ENCODE measurements at regions not wholly inside any gene's neighbourhood (a gene's known extent, or its start where the extent isn't known, plus 50 kb on each side); places are given as distances from the start of the nearest gene placed in this dataset.

DNA sequence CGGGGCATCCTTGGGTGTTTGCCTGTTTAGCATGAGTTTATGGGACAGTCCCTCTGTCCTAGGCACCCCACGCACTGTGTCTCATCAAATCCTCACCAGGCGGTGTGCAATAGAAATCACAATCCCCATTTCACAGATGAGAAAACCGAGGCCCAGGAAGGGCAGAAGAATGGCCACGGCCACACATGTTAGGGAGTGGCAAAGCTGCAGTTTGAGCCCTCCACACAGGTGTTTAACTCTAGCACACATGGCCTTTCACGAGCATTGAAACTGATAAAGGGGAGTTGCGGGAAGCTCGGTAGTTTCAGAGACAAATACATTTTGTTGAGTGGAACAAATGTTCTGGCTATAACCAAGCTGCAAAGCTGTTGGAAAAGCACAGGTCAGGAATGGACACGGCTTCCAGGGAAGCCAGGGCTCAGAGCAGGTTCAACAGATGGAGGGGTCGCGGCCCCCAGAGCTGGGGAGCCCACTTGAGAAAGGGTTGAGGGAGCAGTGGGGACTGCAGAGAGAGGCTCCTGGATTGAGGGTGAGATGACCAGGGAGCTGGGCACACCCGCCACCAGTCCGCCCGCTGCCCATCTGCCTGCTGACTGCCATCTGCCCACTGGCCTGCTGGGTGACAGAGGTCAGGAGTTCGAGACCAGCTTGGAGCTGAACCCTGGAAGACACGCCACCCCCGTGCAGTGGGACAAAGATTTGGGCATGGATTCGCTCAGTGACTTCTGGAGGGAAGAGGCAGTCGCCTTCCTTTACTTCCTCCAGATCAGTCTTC is 154.7 kb downstream of the URI1 start:
- Histone ChIP-seq H4K20me1 (replicated peaks; ENCODE audit: control insufficient read depth, insufficient read depth, low read length) (no peaks in the 10 kb centered on the region; the same call in 1 of the 2 replicates), H3K4me2 (ENCODE audit: insufficient read depth, low read length) (no peak overlapping the region), H3K4me1 (replicated peaks in 1 of 2; ENCODE audit: control insufficient read depth in 2 of 2, insufficient read depth in 2 of 2, low read length in 2 of 2) (peaks cover 0 to 3% of the 10 kb centered on the region in 2 experiments; a peak in 1 of 5 replicates), H3K27ac (ENCODE audit: extremely low read depth, low read depth, low read length) (no peak overlapping the region), H3K4me3 (no peak overlapping the region), H3K79me2 (ENCODE audit: control insufficient read depth, insufficient read depth, low read length) (no peaks in the 10 kb centered on the region), H3K9ac (ENCODE audit: insufficient read depth in 1 of 2, low read depth in 2 of 2, low read length in 2 of 2) (no peak overlapping the region), H3K9me1 (ENCODE audit: control insufficient read depth, insufficient read depth, low read length) (no peaks in the 10 kb centered on the region), H3K27me3 (ENCODE audit: control insufficient read depth in 2 of 2, insufficient read depth in 2 of 2, low read length in 2 of 2) (peaks cover 9 to 20% of the 10 kb centered on the region in 2 experiments; a peak in 4 of 5 replicates), H3K36me3 (ENCODE audit: control insufficient read depth, insufficient read depth, low read length) (no peaks in the 10 kb centered on the region), H2AFZ (ENCODE audit: low read depth, low read length) (no peak overlapping the region), H3K9me3 (replicated peaks; ENCODE audit: control insufficient read depth, insufficient read depth, low read depth, low read length) (no peaks in the 10 kb centered on the region)
- 0% methylated on average over 19 of the region's 19 CpGs for WGBS (ENCODE audit: insufficient coverage, low coverage, missing lambda C conversion rate)
- no peak for DNase-seq (ENCODE audit: extremely low read depth in 1 of 4, low spot score in 3 of 4)
- FAIRE-seq, result no peak
- ChIA-PET POLR2A (no interaction called here), CTCF (ENCODE audit: low intra/inter-chr PET ratio) (no interaction called here)
- in situ Hi-C loops (cut with MboI), result no loop called here
- intact Hi-C loops (cut with micrococcal nuclease), result no loop called here
- no peak for ATAC-seq
- BruUV-seq (replicated peaks), result no TSS peak
- TF ChIP-seq POLR2H (tag; IDR thresholded peaks at IDR 0.05; ENCODE audit: low read depth) (no peak), BRD9 (IDR thresholded peaks at IDR 0.05; ENCODE audit: low read depth, partially characterized antibody) (no peak), POLR2B (IDR thresholded peaks at IDR 0.05; ENCODE audit: low read depth, partially characterized antibody) (no peak), DMBX1 (CRISPR knock-in tag; IDR thresholded peaks at IDR 0.05; ENCODE audit: borderline replicate concordance) (no peak), RAD21 (CRISPR knock-in tag; conservative IDR thresholded peaks at IDR 0.05 in 1 of 2, IDR thresholded peaks at IDR 0.05 in 1 of 2) (no peak), CREM (IDR thresholded peaks at IDR 0.05; ENCODE audit: low read depth) (no peak), ZNF197 (CRISPR knock-in tag; IDR thresholded peaks at IDR 0.05; ENCODE audit: low read depth) (no peak), RBM15 (IDR thresholded peaks at IDR 0.05; ENCODE audit: insufficient read depth, low read length) (no peak), CXXC5 (CRISPR knock-in tag; IDR thresholded peaks at IDR 0.05) (no peak), POU5F1 (IDR thresholded peaks at IDR 0.05; ENCODE audit: borderline replicate concordance, low read depth, low read length, partially characterized antibody) (no peak)
- TF ChIP-seq, protein P1, sequence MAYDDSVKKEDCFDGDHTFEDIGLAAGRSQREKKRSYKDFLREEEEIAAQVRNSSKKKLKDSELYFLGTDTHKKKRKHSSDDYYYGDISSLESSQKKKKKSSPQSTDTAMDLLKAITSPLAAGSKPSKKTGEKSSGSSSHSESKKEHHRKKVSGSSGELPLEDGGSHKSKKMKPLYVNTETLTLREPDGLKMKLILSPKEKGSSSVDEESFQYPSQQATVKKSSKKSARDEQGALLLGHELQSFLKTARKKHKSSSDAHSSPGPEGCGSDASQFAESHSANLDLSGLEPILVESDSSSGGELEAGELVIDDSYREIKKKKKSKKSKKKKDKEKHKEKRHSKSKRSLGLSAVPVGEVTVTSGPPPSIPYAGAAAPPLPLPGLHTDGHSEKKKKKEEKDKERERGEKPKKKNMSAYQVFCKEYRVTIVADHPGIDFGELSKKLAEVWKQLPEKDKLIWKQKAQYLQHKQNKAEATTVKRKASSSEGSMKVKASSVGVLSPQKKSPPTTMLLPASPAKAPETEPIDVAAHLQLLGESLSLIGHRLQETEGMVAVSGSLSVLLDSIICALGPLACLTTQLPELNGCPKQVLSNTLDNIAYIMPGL (CRISPR knock-in tag; IDR thresholded peaks at IDR 0.05), result no peak
- TF ChIP-seq, protein P2, sequence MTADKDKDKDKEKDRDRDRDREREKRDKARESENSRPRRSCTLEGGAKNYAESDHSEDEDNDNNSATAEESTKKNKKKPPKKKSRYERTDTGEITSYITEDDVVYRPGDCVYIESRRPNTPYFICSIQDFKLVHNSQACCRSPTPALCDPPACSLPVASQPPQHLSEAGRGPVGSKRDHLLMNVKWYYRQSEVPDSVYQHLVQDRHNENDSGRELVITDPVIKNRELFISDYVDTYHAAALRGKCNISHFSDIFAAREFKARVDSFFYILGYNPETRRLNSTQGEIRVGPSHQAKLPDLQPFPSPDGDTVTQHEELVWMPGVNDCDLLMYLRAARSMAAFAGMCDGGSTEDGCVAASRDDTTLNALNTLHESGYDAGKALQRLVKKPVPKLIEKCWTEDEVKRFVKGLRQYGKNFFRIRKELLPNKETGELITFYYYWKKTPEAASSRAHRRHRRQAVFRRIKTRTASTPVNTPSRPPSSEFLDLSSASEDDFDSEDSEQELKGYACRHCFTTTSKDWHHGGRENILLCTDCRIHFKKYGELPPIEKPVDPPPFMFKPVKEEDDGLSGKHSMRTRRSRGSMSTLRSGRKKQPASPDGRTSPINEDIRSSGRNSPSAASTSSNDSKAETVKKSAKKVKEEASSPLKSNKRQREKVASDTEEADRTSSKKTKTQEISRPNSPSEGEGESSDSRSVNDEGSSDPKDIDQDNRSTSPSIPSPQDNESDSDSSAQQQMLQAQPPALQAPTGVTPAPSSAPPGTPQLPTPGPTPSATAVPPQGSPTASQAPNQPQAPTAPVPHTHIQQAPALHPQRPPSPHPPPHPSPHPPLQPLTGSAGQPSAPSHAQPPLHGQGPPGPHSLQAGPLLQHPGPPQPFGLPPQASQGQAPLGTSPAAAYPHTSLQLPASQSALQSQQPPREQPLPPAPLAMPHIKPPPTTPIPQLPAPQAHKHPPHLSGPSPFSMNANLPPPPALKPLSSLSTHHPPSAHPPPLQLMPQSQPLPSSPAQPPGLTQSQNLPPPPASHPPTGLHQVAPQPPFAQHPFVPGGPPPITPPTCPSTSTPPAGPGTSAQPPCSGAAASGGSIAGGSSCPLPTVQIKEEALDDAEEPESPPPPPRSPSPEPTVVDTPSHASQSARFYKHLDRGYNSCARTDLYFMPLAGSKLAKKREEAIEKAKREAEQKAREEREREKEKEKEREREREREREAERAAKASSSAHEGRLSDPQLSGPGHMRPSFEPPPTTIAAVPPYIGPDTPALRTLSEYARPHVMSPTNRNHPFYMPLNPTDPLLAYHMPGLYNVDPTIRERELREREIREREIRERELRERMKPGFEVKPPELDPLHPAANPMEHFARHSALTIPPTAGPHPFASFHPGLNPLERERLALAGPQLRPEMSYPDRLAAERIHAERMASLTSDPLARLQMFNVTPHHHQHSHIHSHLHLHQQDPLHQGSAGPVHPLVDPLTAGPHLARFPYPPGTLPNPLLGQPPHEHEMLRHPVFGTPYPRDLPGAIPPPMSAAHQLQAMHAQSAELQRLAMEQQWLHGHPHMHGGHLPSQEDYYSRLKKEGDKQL (CRISPR knock-in tag; IDR thresholded peaks at IDR 0.05; ENCODE audit: borderline replicate concordance), result no peak
- TF ChIP-seq, protein P3, sequence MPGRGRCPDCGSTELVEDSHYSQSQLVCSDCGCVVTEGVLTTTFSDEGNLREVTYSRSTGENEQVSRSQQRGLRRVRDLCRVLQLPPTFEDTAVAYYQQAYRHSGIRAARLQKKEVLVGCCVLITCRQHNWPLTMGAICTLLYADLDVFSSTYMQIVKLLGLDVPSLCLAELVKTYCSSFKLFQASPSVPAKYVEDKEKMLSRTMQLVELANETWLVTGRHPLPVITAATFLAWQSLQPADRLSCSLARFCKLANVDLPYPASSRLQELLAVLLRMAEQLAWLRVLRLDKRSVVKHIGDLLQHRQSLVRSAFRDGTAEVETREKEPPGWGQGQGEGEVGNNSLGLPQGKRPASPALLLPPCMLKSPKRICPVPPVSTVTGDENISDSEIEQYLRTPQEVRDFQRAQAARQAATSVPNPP (IDR thresholded peaks at IDR 0.05; ENCODE audit: borderline replicate concordance, insufficient read depth, insufficient read length), result no peak

Data from K562 (cell line).